HG02798 (cell line): ENCODE measurements at regions not wholly inside any gene's neighbourhood (a gene's known extent, or its start where the extent isn't known, plus 50 kb on each side); places are given as distances from the start of the nearest gene placed in this dataset.
"Not testable (repeated sequence)": the region's sequence is repeated elsewhere in the genome, so short reads cannot be mapped to it uniquely, and the experiment has no call there.

ENCODE experiments used
- ATAC-seq: cut with Tn5 transposase; IDR thresholded peaks from one replicate; pipeline ENCODE4 v1.9.1; 2021; ENCODE audit warnings: mild to moderate bottlenecking; ENCODE audit not compliant: unreplicated experiment, poor library complexity

DNA sequence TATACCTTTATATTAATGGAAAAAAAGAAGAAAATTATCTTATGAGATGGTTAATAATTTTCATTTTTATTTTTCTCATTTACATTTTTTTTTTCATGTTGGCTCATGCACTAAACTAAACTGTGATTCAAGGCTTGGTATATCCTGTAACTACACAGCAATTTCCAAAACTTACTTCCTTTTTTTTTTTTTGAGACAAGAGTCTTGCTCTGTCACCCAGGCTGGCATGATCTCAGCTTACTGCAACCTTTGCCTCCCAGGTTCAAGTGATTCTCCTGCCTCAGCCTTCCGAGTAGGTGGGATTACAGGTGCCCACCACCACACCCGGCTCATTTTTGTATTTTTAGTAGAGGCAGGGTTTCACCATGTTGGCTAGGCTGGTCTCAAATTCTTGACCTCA lies 224.9 kb upstream of the FANCL start:
- not testable (repeated sequence) for ATAC-seq

- no peak for ATAC-seq
Measured at GRCh38 chr2:58460670-58461069, 219.5 kb upstream of the FANCL start.

DNA sequence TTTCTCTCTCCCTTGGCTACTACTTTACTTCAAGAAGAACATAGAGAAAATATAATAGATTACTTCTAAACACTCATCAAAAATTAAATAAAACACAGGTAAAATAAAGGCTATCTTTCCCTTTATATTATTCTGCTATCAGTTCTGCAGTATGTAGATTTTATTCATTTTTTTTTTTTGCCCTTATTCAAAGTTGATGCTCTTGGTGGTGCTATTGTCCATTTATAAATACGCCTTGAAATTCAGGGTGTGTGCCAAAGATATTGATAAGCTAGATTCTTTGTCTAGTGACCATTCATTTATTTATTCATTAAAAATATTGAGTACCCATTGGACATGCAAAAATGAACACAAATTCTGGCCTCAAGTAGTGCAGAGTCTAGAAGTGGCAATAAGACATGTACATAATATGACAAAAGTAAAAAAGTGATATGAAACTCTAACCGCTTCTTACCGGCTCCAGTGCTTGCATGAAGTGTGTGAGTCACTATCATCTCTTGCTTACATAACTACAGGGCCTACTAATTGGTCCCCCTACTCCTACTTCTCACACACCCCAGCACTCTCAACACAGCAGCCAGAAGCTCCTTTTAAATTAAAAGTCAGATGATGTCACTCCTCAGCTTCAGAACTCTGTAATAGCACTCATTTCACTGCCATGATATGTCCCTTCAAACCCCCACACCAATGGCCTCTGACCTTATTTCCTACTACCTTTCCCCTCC lies 208.3 kb upstream of the FANCL start:
- ATAC-seq: peak; percentile 86

GRCh38 chr2:58448845-58449244 lies 207.7 kb upstream of the FANCL start:
- no peak for ATAC-seq

DNA sequence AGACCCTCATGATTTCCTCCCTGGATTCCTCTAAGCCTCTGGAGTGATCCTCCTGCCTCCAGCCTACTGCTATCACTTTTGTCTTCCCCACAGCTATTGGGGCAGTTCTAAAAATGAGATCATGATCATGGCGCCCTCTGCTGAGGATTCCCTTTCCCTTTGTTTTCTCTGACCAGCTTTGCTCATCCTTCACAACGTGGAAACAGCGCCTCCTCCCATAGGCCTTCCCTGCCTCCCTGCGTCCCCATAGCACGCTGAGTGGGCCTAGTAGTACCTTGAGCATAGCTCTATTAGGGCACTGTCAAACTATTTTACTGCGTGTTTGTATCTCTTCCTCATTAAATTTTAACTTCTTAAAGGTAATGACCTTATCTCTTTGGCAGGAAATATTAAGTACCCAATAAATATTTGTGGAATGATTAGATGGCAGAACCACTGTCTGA lies 207.0 kb upstream of the FANCL start:
- ATAC-seq: peak; percentile 74

DNA sequence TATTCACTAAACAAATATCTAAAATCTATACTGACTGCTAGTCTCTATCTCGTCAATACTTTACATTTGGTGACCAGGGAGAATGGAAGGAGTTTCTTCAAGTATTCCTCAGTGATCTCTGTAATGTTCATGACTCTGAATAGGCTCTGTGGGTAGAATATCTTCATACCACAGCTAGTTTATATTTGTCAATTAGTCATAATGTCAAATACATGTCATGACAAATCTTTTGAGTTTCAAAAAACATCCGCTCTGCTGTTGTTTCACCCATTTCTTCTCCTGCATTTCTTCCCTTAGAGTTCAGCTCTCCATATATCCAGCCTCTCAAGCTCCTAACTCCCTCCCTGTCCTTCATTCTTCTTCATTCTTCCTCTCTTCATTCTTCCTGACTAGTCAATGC lies 206.5 kb upstream of the FANCL start:
- ATAC-seq: no peak

DNA sequence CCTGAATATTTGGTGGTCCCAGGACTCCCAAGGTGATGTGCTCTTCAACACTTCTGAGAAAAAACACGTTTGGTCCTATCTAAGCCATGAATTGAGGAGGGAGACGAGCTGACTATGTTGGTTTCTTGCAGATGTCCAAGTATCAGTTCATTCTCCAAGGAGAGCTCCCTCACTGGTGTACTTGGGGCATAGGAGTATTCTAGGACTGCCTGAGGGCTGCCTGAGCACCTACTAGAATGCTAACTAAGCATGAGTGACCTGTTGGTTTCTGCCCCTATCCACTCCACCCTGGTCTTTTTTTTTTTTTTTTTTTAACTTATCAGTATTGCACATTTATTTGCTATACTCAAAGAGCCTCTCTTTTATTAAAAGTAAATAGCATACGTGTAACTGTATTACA lies 200.5 kb upstream of the FANCL start:
- ATAC-seq: no peak

DNA sequence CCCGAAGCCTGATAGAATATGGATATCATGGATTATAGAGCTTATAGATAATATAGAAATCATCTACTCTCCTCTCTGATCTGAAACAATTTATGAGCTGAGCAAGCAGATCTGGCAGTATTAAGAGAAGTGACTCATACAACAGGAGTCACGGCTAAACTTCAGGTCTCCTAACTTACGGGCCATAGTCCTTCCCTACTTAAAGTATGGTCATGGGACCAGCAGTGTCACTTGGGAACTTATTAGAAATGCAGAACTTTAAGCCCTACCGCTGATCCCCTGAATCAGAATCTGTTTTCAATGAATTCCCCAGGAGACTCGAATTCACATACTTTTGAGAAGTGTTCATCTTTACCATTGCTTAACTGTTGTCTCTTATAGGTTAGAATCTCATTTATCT lies 195.7 kb upstream of the FANCL start:
- ATAC-seq: no peak

DNA sequence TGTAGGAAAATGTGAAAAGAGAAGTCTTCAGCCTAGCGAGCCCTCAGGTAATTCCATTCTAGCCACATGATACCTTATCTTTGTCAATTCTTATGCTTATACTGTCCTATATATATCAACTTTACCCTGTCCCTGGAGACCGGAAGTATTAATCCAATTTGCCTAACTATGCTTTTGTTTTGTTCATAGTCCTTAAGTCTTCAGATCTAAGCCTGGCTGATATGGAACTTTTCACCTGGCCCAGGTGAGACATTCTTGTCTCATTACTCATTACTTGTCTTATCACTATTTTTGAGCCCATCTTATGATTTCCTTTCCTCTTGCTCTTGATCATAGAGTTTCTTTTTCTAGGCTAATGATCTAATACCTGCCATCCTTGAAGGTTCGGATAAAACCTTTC lies 194.1 kb upstream of the FANCL start:
- ATAC-seq: no peak

- ATAC-seq: no peak
Measured at GRCh38 chr2:58434692-58435091, 193.6 kb upstream of the FANCL start.

GRCh38 chr2:58432491-58433170 lies 191.5 kb upstream of the FANCL start:
- ATAC-seq: no peak

DNA sequence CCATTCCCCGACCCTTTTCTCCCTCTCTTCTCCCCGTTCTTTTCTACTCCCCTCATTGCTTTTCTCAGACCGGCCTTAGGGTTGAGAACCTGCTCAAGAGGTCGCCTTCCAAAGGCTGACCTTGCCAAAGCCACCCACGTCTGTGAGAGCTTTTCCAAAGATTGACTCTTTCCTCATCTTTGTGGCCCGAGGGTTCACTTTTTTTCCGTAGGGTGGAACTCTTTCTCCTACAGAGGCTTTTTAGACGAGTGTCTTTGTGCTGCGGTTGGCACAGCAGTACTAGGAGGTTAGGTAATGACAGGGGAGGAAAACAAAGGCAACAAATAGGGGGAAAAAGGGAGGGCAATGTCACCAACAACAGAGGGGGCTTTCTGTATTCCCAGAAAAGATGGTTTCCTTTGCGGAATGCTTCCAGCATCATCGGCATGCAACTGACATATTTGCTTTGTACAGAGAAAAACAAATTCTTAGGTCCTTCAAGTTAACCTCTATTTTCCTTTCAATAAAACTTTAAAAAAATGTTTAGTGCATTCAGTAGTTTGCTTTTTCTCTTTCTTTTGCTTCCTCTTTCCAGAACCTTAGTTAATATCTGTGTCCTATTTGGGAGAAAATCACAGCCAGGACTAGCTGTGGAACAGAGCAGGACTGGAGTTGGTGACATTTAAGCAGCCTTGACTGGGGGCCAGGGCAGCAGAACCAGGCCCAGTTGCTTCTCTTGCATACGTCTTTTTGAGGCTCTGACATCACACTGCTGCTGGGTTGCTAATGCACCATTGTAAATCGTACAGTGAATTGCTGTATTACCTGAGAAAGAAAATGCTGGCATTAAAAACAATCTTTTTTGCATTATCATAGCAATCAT lies 188.1 kb upstream of the FANCL start:
- ATAC-seq: no peak

- ATAC-seq: peak; percentile 39
Measured at GRCh38 chr2:58428096-58429013, 187.2 kb upstream of the FANCL start.

DNA sequence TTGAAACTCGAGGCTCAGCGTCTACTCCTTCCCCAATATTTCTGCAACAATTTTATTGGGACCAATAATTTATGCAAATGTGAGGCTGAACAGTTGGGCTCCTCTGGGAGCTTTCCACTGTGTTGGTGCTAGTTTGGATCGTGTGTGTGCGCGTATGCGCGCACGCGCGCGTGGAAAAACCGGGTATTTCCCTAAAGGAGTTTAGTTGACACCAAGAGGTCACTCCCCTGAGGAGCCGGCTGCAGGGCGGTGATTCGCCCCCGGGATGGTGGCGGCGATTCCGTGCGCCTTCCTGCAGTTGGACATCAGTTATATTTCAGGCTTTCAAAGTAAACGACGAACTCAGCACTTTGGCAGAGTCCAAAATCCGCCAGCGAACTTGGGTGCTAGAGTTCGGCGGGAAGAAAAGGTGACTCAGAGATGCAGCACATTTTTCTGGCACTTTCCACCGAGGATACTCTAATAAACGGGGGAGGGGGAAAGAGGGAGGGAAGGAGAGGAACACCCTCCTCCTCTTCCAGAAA lies 186.5 kb upstream of the FANCL start:
- no peak for ATAC-seq

DNA sequence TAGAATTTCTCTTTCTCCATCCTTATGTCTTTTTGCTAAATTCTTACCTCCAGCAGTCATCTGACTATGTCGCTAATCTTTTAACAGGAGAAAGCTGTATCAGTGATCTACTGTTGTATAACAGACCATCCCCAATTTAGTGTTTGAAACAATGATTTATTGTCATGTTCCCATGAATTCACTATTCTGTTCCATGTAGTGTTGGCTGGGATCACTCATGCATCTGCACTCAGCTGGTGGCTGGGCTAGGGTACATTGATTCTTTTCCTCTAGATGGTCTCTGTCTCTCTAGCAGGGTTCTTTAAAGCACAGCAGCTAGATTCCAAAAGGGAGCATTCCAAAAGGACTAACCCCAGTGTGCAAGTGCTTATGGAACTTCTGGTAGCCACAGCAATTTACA lies 184.2 kb upstream of the FANCL start:
- no peak for ATAC-seq

DNA sequence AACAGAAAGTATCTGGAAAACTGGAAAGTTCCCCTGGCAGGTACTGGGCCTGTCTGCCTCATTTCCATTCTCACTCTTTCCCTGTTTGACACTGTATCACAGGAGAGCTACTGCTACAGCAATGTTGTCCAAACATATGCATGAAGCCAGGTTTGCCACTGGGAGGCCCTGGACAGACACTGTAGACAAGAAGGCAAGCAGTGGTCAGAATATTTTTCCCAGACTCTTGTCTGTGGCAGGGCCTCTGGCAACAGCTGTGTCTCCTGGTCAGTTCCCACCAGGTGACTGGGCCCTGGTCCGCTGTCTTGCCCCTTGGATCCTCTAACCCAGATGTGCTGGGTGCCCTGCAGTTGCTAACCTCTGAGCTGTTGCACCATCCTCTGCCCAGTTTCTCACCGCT lies 178.9 kb upstream of the FANCL start:
- no peak for ATAC-seq

GRCh38 chr2:58416696-58417095 lies 175.6 kb upstream of the FANCL start:
- no peak for ATAC-seq

- ATAC-seq: no peak
Measured at GRCh38 chr2:58414506-58414905, 173.4 kb upstream of the FANCL start.

- no peak for ATAC-seq
Measured at GRCh38 chr2:58410549-58410948, 169.4 kb upstream of the FANCL start.

GRCh38 chr2:58407487-58407886 lies 166.4 kb upstream of the FANCL start:
- no peak for ATAC-seq
